ENCODE measurements at regions not wholly inside any gene's neighbourhood (a gene's known extent, or its start where the extent isn't known, plus 50 kb on each side); places are given as distances from the start of the nearest gene placed in this dataset.
A peak's percentile ranks its signal among the peaks of the same experiment; 100 is the strongest.

GRCh38 chr3:72263223-72263990 lies 478.5 kb upstream of the PROK2 start:
- no peaks in the 10 kb centered on the region for H3K9me3 ChIP-seq (ENCODE audit: control insufficient read depth, low read length)
- no peaks in the 10 kb centered on the region for H3K27me3 ChIP-seq (ENCODE audit: control insufficient read depth, insufficient read depth, low read length)
- H3K4me1 ChIP-seq (ENCODE audit: control insufficient read depth, insufficient read depth, low read length): no peaks in the 10 kb centered on the region
- no peak overlapping the region for H3K9ac ChIP-seq (ENCODE audit: low read length)
- H3K36me3 ChIP-seq (ENCODE audit: control insufficient read depth, insufficient read depth, low read length): no peaks in the 10 kb centered on the region
- H3K4me3 ChIP-seq (ENCODE audit: low read length): no peak overlapping the region

DNA sequence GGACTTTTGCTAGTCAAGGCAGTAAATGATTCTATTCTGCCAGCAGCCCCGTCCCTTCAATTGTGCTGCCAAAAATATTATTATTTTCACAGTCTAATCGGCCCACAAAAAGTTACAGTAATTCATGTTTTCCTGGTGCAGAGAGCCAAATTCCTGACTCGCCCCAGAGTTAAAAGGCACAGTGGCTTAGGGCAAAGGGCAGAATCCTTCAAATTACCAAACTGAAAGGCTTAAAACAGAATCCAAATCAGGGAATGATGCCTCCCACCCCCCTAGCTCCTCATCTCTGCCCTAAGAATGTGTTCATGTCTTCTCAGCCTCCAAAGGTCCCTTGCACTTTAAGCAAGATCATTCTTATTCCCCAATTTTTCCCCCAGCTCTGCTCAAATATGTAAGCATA lies 477.8 kb upstream of the PROK2 start:
- Histone ChIP-seq H3K27me3 (ENCODE audit: control insufficient read depth, insufficient read depth, low read length) (no peaks in the 10 kb centered on the region), H3K36me3 (ENCODE audit: control insufficient read depth, insufficient read depth, low read length) (no peaks in the 10 kb centered on the region), H3K4me1 (ENCODE audit: control insufficient read depth, insufficient read depth, low read length) (no peaks in the 10 kb centered on the region), H3K4me3 (ENCODE audit: low read length) (no peak overlapping the region), H3K9ac (ENCODE audit: low read length) (no peak overlapping the region), H3K9me3 (ENCODE audit: control insufficient read depth, low read length) (no peaks in the 10 kb centered on the region)

GRCh38 chr3:72261566-72262564 lies 476.9 kb upstream of the PROK2 start:
- Histone ChIP-seq H3K27me3 (ENCODE audit: control insufficient read depth, insufficient read depth, low read length) (no peaks in the 10 kb centered on the region), H3K4me3 (ENCODE audit: low read length) (no peak overlapping the region), H3K9me3 (ENCODE audit: control insufficient read depth, low read length) (no peaks in the 10 kb centered on the region), H3K36me3 (ENCODE audit: control insufficient read depth, insufficient read depth, low read length) (no peaks in the 10 kb centered on the region), H3K4me1 (ENCODE audit: control insufficient read depth, insufficient read depth, low read length) (no peaks in the 10 kb centered on the region), H3K9ac (ENCODE audit: low read length) (no peak overlapping the region)

GRCh38 chr3:72260588-72260910 lies 475.6 kb upstream of the PROK2 start:
- Histone ChIP-seq H3K9ac (ENCODE audit: low read length) (no peak overlapping the region), H3K9me3 (ENCODE audit: control insufficient read depth, low read length) (no peaks in the 10 kb centered on the region), H3K36me3 (ENCODE audit: control insufficient read depth, insufficient read depth, low read length) (no peaks in the 10 kb centered on the region), H3K27me3 (ENCODE audit: control insufficient read depth, insufficient read depth, low read length) (no peaks in the 10 kb centered on the region), H3K4me1 (ENCODE audit: control insufficient read depth, insufficient read depth, low read length) (peaks cover 13% of the 10 kb centered on the region), H3K4me3 (ENCODE audit: low read length) (no peak overlapping the region)

DNA sequence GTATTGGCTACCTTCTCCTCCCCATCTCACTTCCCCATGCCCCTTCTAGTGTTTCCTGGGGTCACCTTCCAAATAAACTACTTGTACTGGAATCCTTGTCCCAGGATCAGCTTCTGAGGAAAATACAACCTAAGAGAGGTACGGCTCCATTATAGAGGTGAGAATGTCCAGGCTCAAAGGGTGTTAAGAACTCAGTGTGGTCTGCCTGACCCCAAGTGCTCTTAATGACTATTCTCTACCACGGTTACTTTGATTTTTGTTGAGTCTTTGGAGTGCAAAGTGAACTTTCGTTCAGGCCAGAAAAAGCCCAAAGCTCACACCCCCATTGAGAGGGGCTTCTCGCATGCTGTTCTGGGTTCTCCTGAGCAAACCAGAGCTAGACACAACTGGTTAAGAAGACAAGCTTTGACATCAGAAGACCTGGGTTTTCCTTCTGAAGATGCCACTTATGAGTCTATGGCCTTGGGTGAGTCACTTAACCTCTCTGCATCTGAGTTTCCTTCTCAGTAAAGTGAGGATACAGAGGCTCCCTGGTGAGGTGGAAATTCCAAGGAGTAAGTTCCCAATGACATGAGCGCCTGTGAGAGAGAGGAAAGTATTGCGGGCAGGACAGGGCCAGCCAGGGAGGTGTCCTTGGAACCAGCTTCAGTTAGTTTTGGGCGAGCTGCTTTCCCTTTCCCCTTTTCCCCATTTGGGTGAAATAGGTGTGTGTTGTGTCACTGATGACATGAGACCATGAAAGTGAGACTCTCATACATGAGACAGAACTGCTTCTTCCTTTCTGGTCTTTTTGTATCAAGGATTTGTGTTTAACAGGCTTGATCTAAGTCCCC lies 475.0 kb upstream of the PROK2 start:
- Histone ChIP-seq H3K9me3 (ENCODE audit: control insufficient read depth, low read length) (no peaks in the 10 kb centered on the region), H3K27me3 (ENCODE audit: control insufficient read depth, insufficient read depth, low read length) (no peaks in the 10 kb centered on the region), H3K4me1 (ENCODE audit: control insufficient read depth, insufficient read depth, low read length) (peaks cover 19% of the 10 kb centered on the region), H3K9ac (ENCODE audit: low read length) (no peak overlapping the region), H3K4me3 (ENCODE audit: low read length) (no peak overlapping the region), H3K36me3 (ENCODE audit: control insufficient read depth, insufficient read depth, low read length) (no peaks in the 10 kb centered on the region)

GRCh38 chr3:72258361-72259141 lies 473.6 kb upstream of the PROK2 start:
- no peak overlapping the region for H3K9ac ChIP-seq (ENCODE audit: low read length)
- peaks cover 19% of the 10 kb centered on the region for H3K4me1 ChIP-seq (ENCODE audit: control insufficient read depth, insufficient read depth, low read length)
- no peaks in the 10 kb centered on the region for H3K36me3 ChIP-seq (ENCODE audit: control insufficient read depth, insufficient read depth, low read length)
- no peaks in the 10 kb centered on the region for H3K27me3 ChIP-seq (ENCODE audit: control insufficient read depth, insufficient read depth, low read length)
- H3K9me3 ChIP-seq (ENCODE audit: control insufficient read depth, low read length): no peaks in the 10 kb centered on the region
- no peak overlapping the region for H3K4me3 ChIP-seq (ENCODE audit: low read length)

- Histone ChIP-seq H3K36me3 (ENCODE audit: control insufficient read depth, insufficient read depth, low read length) (no peaks in the 10 kb centered on the region), H3K4me1 (ENCODE audit: control insufficient read depth, insufficient read depth, low read length) (peaks cover 19% of the 10 kb centered on the region)
Measured at GRCh38 chr3:72257738-72258137, 472.8 kb upstream of the PROK2 start.

GRCh38 chr3:72257203-72257602 lies 472.3 kb upstream of the PROK2 start:
- peaks cover 19% of the 10 kb centered on the region for H3K4me1 ChIP-seq (ENCODE audit: control insufficient read depth, insufficient read depth, low read length)

More at GRCh38 chr3:72257738-72258137, 472.8 kb upstream of the PROK2 start:
- no peaks in the 10 kb centered on the region for H3K9me3 ChIP-seq (ENCODE audit: control insufficient read depth, low read length)
- no peak overlapping the region for H3K4me3 ChIP-seq (ENCODE audit: low read length)
- no peak overlapping the region for H3K9ac ChIP-seq (ENCODE audit: low read length)
- H3K27me3 ChIP-seq (ENCODE audit: control insufficient read depth, insufficient read depth, low read length): no peaks in the 10 kb centered on the region

DNA sequence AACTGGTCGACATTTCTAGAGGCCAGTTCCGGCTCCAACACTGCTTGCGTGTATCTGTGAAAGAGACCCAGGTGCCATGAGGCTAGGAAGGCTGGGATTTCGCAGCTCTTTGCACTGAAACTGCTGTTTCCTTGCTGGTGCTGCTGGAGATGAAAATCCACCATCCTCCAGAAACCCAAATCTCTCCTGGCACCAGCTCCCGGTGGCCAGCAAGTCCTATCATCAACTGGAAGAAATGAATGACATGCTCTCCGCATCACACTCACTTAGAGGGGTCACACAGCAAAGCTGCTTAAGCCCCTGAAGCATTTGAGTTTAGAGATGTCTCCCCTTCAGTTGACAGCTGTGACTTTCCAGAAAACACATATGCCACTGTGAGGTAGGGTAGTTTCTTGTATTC lies 471.8 kb upstream of the PROK2 start:
- Histone ChIP-seq H3K36me3 (ENCODE audit: control insufficient read depth, insufficient read depth, low read length) (no peaks in the 10 kb centered on the region), H3K4me1 (ENCODE audit: control insufficient read depth, insufficient read depth, low read length) (peaks cover 19% of the 10 kb centered on the region), H3K9ac (ENCODE audit: low read length) (no peak overlapping the region), H3K9me3 (ENCODE audit: control insufficient read depth, low read length) (no peaks in the 10 kb centered on the region), H3K4me3 (ENCODE audit: low read length) (no peak overlapping the region), H3K27me3 (ENCODE audit: control insufficient read depth, insufficient read depth, low read length) (no peaks in the 10 kb centered on the region)

More at GRCh38 chr3:72257203-72257602, 472.3 kb upstream of the PROK2 start:
- Histone ChIP-seq H3K4me3 (ENCODE audit: low read length) (no peak overlapping the region), H3K27me3 (ENCODE audit: control insufficient read depth, insufficient read depth, low read length) (no peaks in the 10 kb centered on the region), H3K9ac (ENCODE audit: low read length) (no peak overlapping the region), H3K9me3 (ENCODE audit: control insufficient read depth, low read length) (no peaks in the 10 kb centered on the region), H3K36me3 (ENCODE audit: control insufficient read depth, insufficient read depth, low read length) (no peaks in the 10 kb centered on the region)

DNA sequence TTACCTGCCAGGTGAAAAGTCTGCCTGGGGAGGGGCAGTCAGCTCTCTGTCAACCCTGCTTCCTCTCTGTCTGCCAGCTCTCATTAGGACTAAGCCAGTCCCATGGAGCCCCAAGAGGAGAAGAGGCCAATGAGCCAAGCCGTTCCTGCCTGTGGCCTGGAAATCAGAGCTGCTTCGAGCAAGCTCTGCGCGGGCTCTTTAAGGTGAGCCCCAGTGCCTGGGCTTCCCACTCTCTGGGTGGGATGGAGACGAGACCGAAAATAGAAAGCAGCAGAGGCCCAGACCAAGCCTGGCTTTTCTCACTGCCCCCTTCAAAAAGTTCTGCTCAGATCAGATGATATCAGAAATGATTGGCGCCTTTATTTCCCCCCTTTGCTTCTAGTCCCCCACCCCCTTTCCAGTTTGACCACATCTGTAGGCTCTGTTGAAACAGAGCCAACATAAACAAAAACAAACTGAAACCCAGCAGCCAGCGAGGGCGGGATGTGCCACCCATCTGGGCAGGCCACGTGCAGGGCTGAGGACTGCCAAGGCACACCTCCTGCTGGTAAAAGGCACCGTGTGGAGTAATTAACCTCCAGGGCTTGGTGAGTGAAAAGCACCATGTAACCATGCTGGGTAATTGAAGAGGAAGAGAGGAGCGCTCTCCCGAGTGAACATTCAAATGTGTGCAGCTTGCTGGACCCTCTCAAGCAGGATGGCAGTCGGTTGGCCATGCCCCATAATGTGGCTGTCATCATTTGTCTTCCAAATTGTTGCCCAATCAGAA lies 471.0 kb upstream of the PROK2 start:
- no peaks in the 10 kb centered on the region for H3K36me3 ChIP-seq (ENCODE audit: control insufficient read depth, insufficient read depth, low read length)
- peak overlapping the region; percentile 14 for H3K9ac ChIP-seq (ENCODE audit: low read length)
- H3K27me3 ChIP-seq (ENCODE audit: control insufficient read depth, insufficient read depth, low read length): no peaks in the 10 kb centered on the region
- H3K9me3 ChIP-seq (ENCODE audit: control insufficient read depth, low read length): no peaks in the 10 kb centered on the region
- H3K4me1 ChIP-seq (ENCODE audit: control insufficient read depth, insufficient read depth, low read length): peaks cover 19% of the 10 kb centered on the region
- no peak overlapping the region for H3K4me3 ChIP-seq (ENCODE audit: low read length)

DNA sequence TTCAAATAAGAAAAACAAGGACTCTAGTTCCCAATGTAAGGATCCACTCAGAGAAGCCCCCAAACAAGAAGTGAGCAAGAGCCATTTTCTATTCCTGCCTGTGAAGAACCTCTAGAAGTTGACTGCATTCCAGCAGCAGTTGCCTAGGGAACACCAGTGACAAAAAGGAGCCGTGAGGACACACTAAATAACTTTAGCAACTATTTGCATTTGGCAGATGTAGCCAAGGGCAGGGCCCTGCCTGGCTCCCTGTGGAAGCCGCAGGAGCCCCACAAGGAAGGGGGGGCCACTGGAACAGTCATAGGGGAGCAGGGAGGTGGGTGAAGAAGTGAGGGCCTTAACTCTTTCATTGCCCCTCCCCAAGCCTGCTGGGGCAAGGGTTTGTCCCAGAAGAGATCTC lies 470.2 kb upstream of the PROK2 start:
- Histone ChIP-seq H3K9me3 (ENCODE audit: control insufficient read depth, low read length) (no peaks in the 10 kb centered on the region), H3K36me3 (ENCODE audit: control insufficient read depth, insufficient read depth, low read length) (no peaks in the 10 kb centered on the region), H3K9ac (ENCODE audit: low read length) (no peak overlapping the region), H3K4me1 (ENCODE audit: control insufficient read depth, insufficient read depth, low read length) (peaks cover 19% of the 10 kb centered on the region), H3K4me3 (ENCODE audit: low read length) (no peak overlapping the region), H3K27me3 (ENCODE audit: control insufficient read depth, insufficient read depth, low read length) (no peaks in the 10 kb centered on the region)

Data from mucosa of stomach (tissue), 1 donor.